H9 (cell line): ENCODE measurements at regions not wholly inside any gene's neighbourhood (a gene's known extent, or its start where the extent isn't known, plus 50 kb on each side); places are given as distances from the start of the nearest gene placed in this dataset.

Source experiments
- DNase-seq: peaks from one replicate; pipeline ENCODE4 v3.0.0-alpha.2; 2017
- H2AFZ ChIP-seq: one replicate; pipeline ENCODE4 v1.6.1; 2013; ENCODE audit warnings: mild to moderate bottlenecking, low read length, control low read depth, moderate library complexity
- H2AK5ac ChIP-seq: 2 replicates; pipeline ENCODE4 v1.6.1; 2013; ENCODE audit warnings: low read length, control low read depth, mixed read lengths; ENCODE audit not compliant: insufficient read length
- H2BK120ac ChIP-seq: one replicate; pipeline ENCODE4 v1.6.1; 2013; ENCODE audit warnings: low read depth, mild to moderate bottlenecking, low read length, control low read depth, inconsistent platforms; ENCODE audit not compliant: poor library complexity, severe bottlenecking
- H2BK12ac ChIP-seq: 2 replicates; pipeline ENCODE4 v1.6.1; 2013; ENCODE audit warnings: low read length, control low read depth, mixed read lengths, low read depth; ENCODE audit not compliant: insufficient read length
- H2BK15ac ChIP-seq: 2 replicates; pipeline ENCODE4 v1.6.1; 2013; ENCODE audit warnings: low read depth, low read length, control low read depth
- H2BK20ac ChIP-seq: one replicate; pipeline ENCODE4 v1.6.1; 2013; ENCODE audit warnings: low read depth, mild to moderate bottlenecking, low read length, control low read depth, inconsistent platforms; ENCODE audit not compliant: poor library complexity, severe bottlenecking
- H2BK5ac ChIP-seq: 2 replicates; pipeline ENCODE4 v1.6.1; 2013; ENCODE audit warnings: low read length, control low read depth, mixed read lengths; ENCODE audit not compliant: insufficient read length
- H3K14ac ChIP-seq: 2 replicates; pipeline ENCODE4 v1.6.1; 2013; ENCODE audit warnings: low read length, control low read depth; ENCODE audit not compliant: insufficient read depth
- H3K18ac ChIP-seq: 2 replicates; pipeline ENCODE4 v1.6.1; 2013; ENCODE audit warnings: low read depth, mild to moderate bottlenecking, mixed read lengths, low read length, control low read depth; ENCODE audit not compliant: insufficient read length
- H3K23ac ChIP-seq: 2 replicates; pipeline ENCODE4 v1.6.1; 2013; ENCODE audit warnings: low read length, control low read depth, mixed read lengths, low read depth; ENCODE audit not compliant: insufficient read length
- H3K23me2 ChIP-seq: 2 replicates; pipeline ENCODE4 v1.6.1; 2013; ENCODE audit warnings: low read depth, mild to moderate bottlenecking, mixed read lengths, low read length, control low read depth; ENCODE audit not compliant: insufficient read length, poor library complexity, severe bottlenecking
- H3K27ac ChIP-seq: 2 replicates; pipeline ENCODE4 v1.5.1; 2013; ENCODE audit warnings: low read length, control low read depth, mixed read lengths, low read depth; ENCODE audit not compliant: insufficient read length
- H3K27me3 ChIP-seq: 2 replicates; pipeline ENCODE4 v1.6.1; 2013; ENCODE audit warnings: low read length, control low read depth, inconsistent platforms; ENCODE audit not compliant: insufficient read depth
- H3K4ac ChIP-seq: 2 replicates; pipeline ENCODE4 v1.6.1; 2013; ENCODE audit warnings: low read depth, mild to moderate bottlenecking, control low read depth, inconsistent platforms, low read length, moderate library complexity
- H3K4me1 ChIP-seq: 2 replicates; pipeline ENCODE4 v1.6.1; 2013; ENCODE audit warnings: low read length, control low read depth, inconsistent platforms; ENCODE audit not compliant: insufficient read depth
- H3K4me2 ChIP-seq: 2 replicates; pipeline ENCODE4 v1.6.1; 2013; ENCODE audit warnings: low read length, control low read depth, mixed read lengths; ENCODE audit not compliant: insufficient read length, insufficient read depth
- H3K56ac ChIP-seq: 2 replicates; pipeline ENCODE4 v1.6.1; 2013; ENCODE audit warnings: low read depth, mild to moderate bottlenecking, mixed read lengths, low read length, control low read depth; ENCODE audit not compliant: insufficient read length
- H3K79me1 ChIP-seq: 2 replicates; pipeline ENCODE4 v1.6.1; 2013; ENCODE audit warnings: low read depth, mild to moderate bottlenecking, moderate library complexity, low read length, control low read depth, inconsistent platforms; ENCODE audit not compliant: insufficient read depth, poor library complexity, severe bottlenecking
- H3K79me2 ChIP-seq: 2 replicates; pipeline ENCODE4 v1.6.1; 2013; ENCODE audit warnings: low read length, control low read depth, inconsistent platforms; ENCODE audit not compliant: insufficient read depth
- H3K9ac ChIP-seq: 2 replicates; pipeline ENCODE4 v1.6.1; 2013; ENCODE audit warnings: low read length, control low read depth, mixed read lengths; ENCODE audit not compliant: insufficient read length; ENCODE audit errors: extremely low read depth
- H3K9me3 ChIP-seq: one replicate; pipeline ENCODE4 v1.6.1; 2013; ENCODE audit warnings: low read depth, low read length, inconsistent platforms; ENCODE audit not compliant: control insufficient read depth
- H3T11ph ChIP-seq: one replicate; pipeline ENCODE4 v1.6.1; 2013; ENCODE audit warnings: mild to moderate bottlenecking, low read length, control low read depth, inconsistent platforms
- H4K20me1 ChIP-seq: one replicate; pipeline ENCODE4 v1.6.1; 2013; ENCODE audit not compliant: control insufficient read depth, insufficient read length, insufficient read depth
- H4K5ac ChIP-seq: 2 replicates; pipeline ENCODE4 v1.6.1; 2013; ENCODE audit warnings: low read depth, mild to moderate bottlenecking, mixed read lengths, low read length, control low read depth; ENCODE audit not compliant: insufficient read length
- H4K8ac ChIP-seq: replicated peaks from 2 replicates; pipeline ENCODE4 v1.6.1; 2013; ENCODE audit warnings: low read length, control low read depth, mixed read lengths, low read depth; ENCODE audit not compliant: insufficient read length
- H4K91ac ChIP-seq: 2 replicates; pipeline ENCODE4 v1.6.1; 2013; ENCODE audit warnings: low read depth, mild to moderate bottlenecking, moderate library complexity, mixed read lengths, low read length, control low read depth; ENCODE audit not compliant: insufficient read length
- H3K27ac Mint-ChIP-seq, 3 experiments: 2 replicates in 2 of 3; 3 replicates in 1 of 3; pipeline ENCODE4 v1.8.0; 2020 to 2021; ENCODE audit warnings: mixed read lengths in 3 of 3, mild to moderate bottlenecking in 1 of 3, moderate library complexity in 1 of 3
- H3K27me3 Mint-ChIP-seq: 2 replicates; pipeline ENCODE4 v1.8.0; 2021; ENCODE audit warnings: low read depth, mild to moderate bottlenecking, moderate library complexity, mixed read lengths
- H3K36me3 Mint-ChIP-seq, 3 experiments: 2 replicates in 2 of 3; 3 replicates in 1 of 3; pipeline ENCODE4 v1.8.0; 2020 to 2021; ENCODE audit warnings: low read depth in 3 of 3, mixed read lengths in 3 of 3; ENCODE audit not compliant: insufficient read depth in 1 of 3
- H3K4me1 Mint-ChIP-seq, 2 experiments: 2 replicates each; pipeline ENCODE4 v1.8.0; 2020; ENCODE audit warnings: mixed read lengths in 2 of 2
- H3K4me3 Mint-ChIP-seq, 2 experiments: 2 replicates in 1 of 2; 3 replicates in 1 of 2; pipeline ENCODE4 v1.8.0; 2020 to 2021; ENCODE audit warnings: mild to moderate bottlenecking in 2 of 2, mixed read lengths in 2 of 2, moderate library complexity in 1 of 2
- H3K9me3 Mint-ChIP-seq, 2 experiments: 2 replicates in 1 of 2; 3 replicates in 1 of 2; pipeline ENCODE4 v1.8.0; 2020; ENCODE audit warnings: mild to moderate bottlenecking in 2 of 2, mixed read lengths in 2 of 2, moderate library complexity in 1 of 2
- WGBS: extraction: QIAGEN DNeasy Blood & Tissue Kit; methylation state at CpG from one replicate; pipeline ENCODE4 v1.1.7; 2013; ENCODE audit warnings: missing lambda C conversion rate, low lambda C conversion rate, mixed read lengths; ENCODE audit not compliant: insufficient read length; ENCODE audit errors: extremely low coverage; 5-methylcytosine and 5-hydroxymethylcytosine counted together
- TF ChIP-seq, protein P1 (sequence below): fragments of 200-600 bp; sonication (generic); conservative IDR thresholded peaks from 3 replicates; pipeline ENCODE4 v1.8.0; 2021; ENCODE audit warnings: antibody characterized with exemption, mild to moderate bottlenecking

DNA sequence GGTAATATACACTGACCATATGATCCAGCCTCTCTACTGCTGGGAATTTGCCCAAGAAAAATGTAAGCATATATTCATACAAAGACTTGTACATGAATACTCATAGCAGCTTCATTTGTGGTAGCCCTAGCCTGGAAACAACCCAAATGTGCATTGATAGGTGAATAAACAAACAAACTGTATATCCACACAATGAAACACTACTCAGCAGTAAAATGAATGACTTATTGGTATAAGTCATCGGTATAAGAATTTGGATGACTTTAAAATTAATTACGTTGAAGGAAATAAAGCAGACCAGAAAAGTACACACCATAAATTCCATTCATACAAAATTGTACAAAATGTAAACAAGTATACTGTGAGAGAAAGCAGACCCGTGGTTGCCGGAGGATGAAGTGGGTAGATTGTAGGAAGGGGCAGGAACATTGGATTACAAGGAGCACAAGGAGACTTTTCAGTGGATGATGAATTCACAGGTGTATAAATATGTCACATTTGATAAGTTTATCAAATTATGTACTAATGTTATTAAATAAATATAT lies 376.7 kb downstream of the TDRD15 start:
- Histone ChIP-seq H3K4me1 (no peaks in the 10 kb centered on the region), H2BK5ac (no peak overlapping the region), H3K56ac (no peak overlapping the region), H4K20me1 (no peaks in the 10 kb centered on the region), H3K27me3 (no peaks in the 10 kb centered on the region), H2BK15ac (no peak overlapping the region), H3K18ac (no peak overlapping the region), H3K14ac (no peak overlapping the region), H2BK20ac (no peak overlapping the region), H2AK5ac (no peak overlapping the region), H3K79me1 (no peaks in the 10 kb centered on the region), H3K79me2 (no peaks in the 10 kb centered on the region), H3K4ac (no peak overlapping the region), H2BK12ac (no peak overlapping the region), H3K23ac (no peak overlapping the region), H3K4me2 (no peak overlapping the region), H2BK120ac (no peak overlapping the region), H3K23me2 (no peaks in the 10 kb centered on the region), H4K8ac (no peak overlapping the region), H2AFZ (no peak overlapping the region), H3K27ac (no peak overlapping the region), H4K5ac (no peak overlapping the region), H3T11ph (no peak overlapping the region), H3K9ac (no peak overlapping the region), H3K9me3 (no peaks in the 10 kb centered on the region), H4K91ac (no peak overlapping the region)
- TF ChIP-seq, protein P1, sequence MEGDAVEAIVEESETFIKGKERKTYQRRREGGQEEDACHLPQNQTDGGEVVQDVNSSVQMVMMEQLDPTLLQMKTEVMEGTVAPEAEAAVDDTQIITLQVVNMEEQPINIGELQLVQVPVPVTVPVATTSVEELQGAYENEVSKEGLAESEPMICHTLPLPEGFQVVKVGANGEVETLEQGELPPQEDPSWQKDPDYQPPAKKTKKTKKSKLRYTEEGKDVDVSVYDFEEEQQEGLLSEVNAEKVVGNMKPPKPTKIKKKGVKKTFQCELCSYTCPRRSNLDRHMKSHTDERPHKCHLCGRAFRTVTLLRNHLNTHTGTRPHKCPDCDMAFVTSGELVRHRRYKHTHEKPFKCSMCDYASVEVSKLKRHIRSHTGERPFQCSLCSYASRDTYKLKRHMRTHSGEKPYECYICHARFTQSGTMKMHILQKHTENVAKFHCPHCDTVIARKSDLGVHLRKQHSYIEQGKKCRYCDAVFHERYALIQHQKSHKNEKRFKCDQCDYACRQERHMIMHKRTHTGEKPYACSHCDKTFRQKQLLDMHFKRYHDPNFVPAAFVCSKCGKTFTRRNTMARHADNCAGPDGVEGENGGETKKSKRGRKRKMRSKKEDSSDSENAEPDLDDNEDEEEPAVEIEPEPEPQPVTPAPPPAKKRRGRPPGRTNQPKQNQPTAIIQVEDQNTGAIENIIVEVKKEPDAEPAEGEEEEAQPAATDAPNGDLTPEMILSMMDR = no peak
- H3K9me3 Mint-ChIP-seq = no peaks in the 10 kb centered on the region; a peak in 1 of 5 replicates
- no peak overlapping the region for H3K27ac Mint-ChIP-seq
- no peak overlapping the region for H3K4me3 Mint-ChIP-seq
- WGBS = no CpG with 5 or more reads among the region's 4 CpGs
- H3K36me3 Mint-ChIP-seq = no peaks in the 10 kb centered on the region
- no peak for DNase-seq
- no peaks in the 10 kb centered on the region for H3K27me3 Mint-ChIP-seq
- H3K4me1 Mint-ChIP-seq = peaks cover 5% of the 10 kb centered on the region in 2 experiments; a peak in 3 of 4 replicates
